ENCODE measurements at regions not wholly inside any gene's neighbourhood (a gene's known extent, or its start where the extent isn't known, plus 50 kb on each side); places are given as distances from the start of the nearest gene placed in this dataset.

- no peak overlapping the region for H3K27ac Mint-ChIP-seq
- H3K9me3 Mint-ChIP-seq = no peaks in the 10 kb centered on the region
- peaks cover 52% of the 10 kb centered on the region for H3K4me1 Mint-ChIP-seq
- DNase-seq = no peak
- no peak overlapping the region for H3K4me3 Mint-ChIP-seq
- TF ChIP-seq, protein P1, sequence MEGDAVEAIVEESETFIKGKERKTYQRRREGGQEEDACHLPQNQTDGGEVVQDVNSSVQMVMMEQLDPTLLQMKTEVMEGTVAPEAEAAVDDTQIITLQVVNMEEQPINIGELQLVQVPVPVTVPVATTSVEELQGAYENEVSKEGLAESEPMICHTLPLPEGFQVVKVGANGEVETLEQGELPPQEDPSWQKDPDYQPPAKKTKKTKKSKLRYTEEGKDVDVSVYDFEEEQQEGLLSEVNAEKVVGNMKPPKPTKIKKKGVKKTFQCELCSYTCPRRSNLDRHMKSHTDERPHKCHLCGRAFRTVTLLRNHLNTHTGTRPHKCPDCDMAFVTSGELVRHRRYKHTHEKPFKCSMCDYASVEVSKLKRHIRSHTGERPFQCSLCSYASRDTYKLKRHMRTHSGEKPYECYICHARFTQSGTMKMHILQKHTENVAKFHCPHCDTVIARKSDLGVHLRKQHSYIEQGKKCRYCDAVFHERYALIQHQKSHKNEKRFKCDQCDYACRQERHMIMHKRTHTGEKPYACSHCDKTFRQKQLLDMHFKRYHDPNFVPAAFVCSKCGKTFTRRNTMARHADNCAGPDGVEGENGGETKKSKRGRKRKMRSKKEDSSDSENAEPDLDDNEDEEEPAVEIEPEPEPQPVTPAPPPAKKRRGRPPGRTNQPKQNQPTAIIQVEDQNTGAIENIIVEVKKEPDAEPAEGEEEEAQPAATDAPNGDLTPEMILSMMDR (IDR thresholded peaks at IDR 0.05) = no peak
- no peaks in the 10 kb centered on the region for H3K27me3 Mint-ChIP-seq (ENCODE audit: low read depth, poor library complexity)
- no peaks in the 10 kb centered on the region for H3K36me3 Mint-ChIP-seq (ENCODE audit: low read depth)
Observed at GRCh38 chr2:212913640-212914306, 237.6 kb downstream of the IKZF2 start.

DNA sequence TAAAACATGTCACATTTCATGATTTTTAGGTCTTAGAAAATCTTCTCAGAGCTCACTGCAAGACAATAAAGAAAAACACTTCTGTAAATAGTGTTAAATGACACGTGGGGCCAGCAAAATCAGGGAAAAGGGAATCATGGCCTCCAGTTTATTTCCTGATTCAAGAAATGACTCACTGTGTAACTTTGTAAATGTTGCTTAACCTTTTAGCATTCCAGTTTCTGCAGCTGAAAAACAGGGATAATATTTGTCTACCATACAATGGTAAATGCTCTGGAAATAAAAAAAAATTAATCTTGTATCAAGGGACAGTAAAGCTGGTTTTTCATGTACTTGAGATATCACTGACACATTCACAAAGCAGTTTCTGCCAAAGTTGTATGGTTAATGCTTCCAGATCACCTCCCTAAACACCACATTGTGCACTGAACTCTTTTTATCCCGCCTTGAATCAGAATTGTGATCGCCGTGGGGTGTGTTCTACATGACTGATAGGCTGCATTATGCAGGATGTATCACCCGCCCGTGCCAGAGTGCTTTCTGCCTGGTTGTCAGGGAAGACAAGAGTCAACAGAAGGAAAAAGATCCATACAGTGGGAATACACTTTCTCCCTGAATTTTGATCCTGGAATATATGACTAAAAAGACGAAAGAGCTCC is 238.8 kb downstream of the IKZF2 start:
- TF ChIP-seq, protein P1 (IDR thresholded peaks at IDR 0.05) = no peak
- no peaks in the 10 kb centered on the region for H3K36me3 Mint-ChIP-seq (ENCODE audit: low read depth)
- peaks cover 52% of the 10 kb centered on the region for H3K4me1 Mint-ChIP-seq
- peak overlapping the region; percentile 38 for H3K27ac Mint-ChIP-seq
- no peaks in the 10 kb centered on the region for H3K27me3 Mint-ChIP-seq (ENCODE audit: low read depth, poor library complexity)
- no peak overlapping the region for H3K4me3 Mint-ChIP-seq
- no peak for DNase-seq
- no peaks in the 10 kb centered on the region for H3K9me3 Mint-ChIP-seq

GRCh38 chr2:212911011-212911410 is 240.4 kb downstream of the IKZF2 start:
- Mint-ChIP-seq H3K4me3 (no peak overlapping the region), H3K4me1 (peaks cover 57% of the 10 kb centered on the region), H3K27me3 (ENCODE audit: low read depth, poor library complexity) (no peaks in the 10 kb centered on the region), H3K27ac (peak overlapping the region; percentile 84), H3K9me3 (no peaks in the 10 kb centered on the region), H3K36me3 (ENCODE audit: low read depth) (no peaks in the 10 kb centered on the region)
- TF ChIP-seq, protein P1 (IDR thresholded peaks at IDR 0.05) = no peak
- no peak for DNase-seq

DNA sequence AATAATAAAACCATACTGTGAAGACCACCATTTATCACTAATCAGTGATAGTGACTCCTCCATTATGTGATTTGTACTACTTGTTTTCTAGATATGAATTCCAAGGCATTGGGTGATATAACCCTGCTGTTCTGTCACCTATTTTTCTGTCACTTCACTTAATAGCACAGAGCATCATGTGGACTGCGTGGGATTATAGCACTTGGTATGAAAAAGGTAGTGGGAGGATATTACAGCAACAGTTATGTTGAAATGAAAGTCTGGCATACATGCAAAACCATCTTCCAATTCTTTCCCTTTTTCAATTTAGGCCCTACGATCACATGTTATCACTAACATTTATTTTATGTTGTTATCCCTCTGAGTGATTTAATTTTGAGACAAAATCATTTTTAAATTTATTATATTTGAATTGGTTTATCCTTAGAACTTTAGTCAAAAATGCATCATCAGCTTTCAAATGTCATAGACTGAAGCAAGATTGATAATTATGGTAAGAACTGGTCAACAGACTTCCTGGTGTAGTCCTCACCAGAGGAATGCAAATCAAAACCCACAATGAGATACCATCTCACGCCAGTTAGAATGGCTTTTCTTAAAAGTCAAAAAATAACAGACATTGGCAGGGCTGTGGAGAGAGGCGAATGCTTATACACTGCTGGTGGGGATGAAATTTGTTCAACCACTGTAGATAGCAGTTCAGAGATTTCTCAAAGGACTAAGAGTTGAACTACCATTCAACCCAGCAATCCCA is 242.6 kb downstream of the IKZF2 start:
- Mint-ChIP-seq H3K9me3 (no peaks in the 10 kb centered on the region), H3K27me3 (ENCODE audit: low read depth, poor library complexity) (no peaks in the 10 kb centered on the region), H3K4me3 (no peak overlapping the region), H3K4me1 (peaks cover 44% of the 10 kb centered on the region), H3K36me3 (ENCODE audit: low read depth) (no peaks in the 10 kb centered on the region), H3K27ac (no peak overlapping the region)
- TF ChIP-seq, protein P1 (IDR thresholded peaks at IDR 0.05) = no peak
- DNase-seq = no peak

DNA sequence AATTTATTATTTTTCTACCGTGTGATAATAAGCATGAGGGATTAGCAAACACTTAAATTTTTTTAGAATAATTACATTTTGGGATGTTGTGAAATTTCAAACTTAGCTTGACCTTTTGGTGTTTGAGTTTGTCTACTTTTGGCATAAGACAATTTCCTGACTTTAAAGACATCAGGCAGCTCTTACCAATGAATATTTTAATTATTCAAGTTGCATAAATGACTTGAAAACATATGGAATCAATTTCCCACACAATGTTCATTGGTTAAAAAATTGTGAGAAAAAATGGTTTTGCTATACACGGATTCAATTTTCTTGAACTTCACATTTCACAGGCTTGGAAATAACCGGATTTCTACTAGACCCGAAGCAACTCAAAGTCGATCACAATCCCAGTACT is 243.4 kb downstream of the IKZF2 start:
- Mint-ChIP-seq H3K27me3 (ENCODE audit: low read depth, poor library complexity) (no peaks in the 10 kb centered on the region), H3K9me3 (no peaks in the 10 kb centered on the region), H3K4me3 (no peak overlapping the region), H3K4me1 (peaks cover 36% of the 10 kb centered on the region), H3K27ac (no peak overlapping the region), H3K36me3 (ENCODE audit: low read depth) (no peaks in the 10 kb centered on the region)
- TF ChIP-seq, protein P1 (IDR thresholded peaks at IDR 0.05) = no peak
- DNase-seq = no peak

All from nephron progenitor cell (in vitro differentiated cells).